K562 (cell line): ENCODE measurements at regions not wholly inside any gene's neighbourhood (a gene's known extent, or its start where the extent isn't known, plus 50 kb on each side); places are given as distances from the start of the nearest gene placed in this dataset.

Experiments used
- ATAC-seq: fragments of 200-7000 bp; cut with Tn5 transposase; 3 replicates; pipeline ENCODE4 v1.9.1; 2020; ENCODE audit warnings: moderate library complexity
- BruUV-seq: library from RNA; stranded (reverse); fragments of 400-500 nt; replicated peaks from 2 replicates; lab custom pipeline; 2021; lab: Mats Ljungman, UMichigan
- CTCF ChIA-PET: fragments of 300-600 bp; formaldehyde crosslinking; extraction: SDS; loops from one replicate; lab custom pipeline; 2021; ENCODE audit warnings: low intra/inter-chr PET ratio; lab: Yijun Ruan, JAX
- POLR2A ChIA-PET: fragments of 300-600, 350-650 bp; sonication (Branson Sonifier 250); formaldehyde crosslinking; extraction: SDS; loops from one replicate; lab custom pipeline; 2021; ENCODE audit warnings: antibody characterized with exemption, inconsistent platforms; lab: Yijun Ruan, JAX
- DNase-seq, 4 experiments: peaks; one replicate each; pipeline versions ENCODE4 v3.0.0 to v3.0.0-alpha.2; 2011 to 2018; ENCODE audit warnings: low spot score in 3 of 4, mixed read lengths in 3 of 4; ENCODE audit errors: extremely low read depth in 1 of 4
- FAIRE-seq: peaks from 2 replicates; lab custom pipeline; 2011; peaks lifted over from hg19 to GRCh38; lab: Jason Lieb, UNC
- H2AFZ ChIP-seq: 2 replicates; pipeline ENCODE4 v1.6.0; 2011; ENCODE audit warnings: low read depth, low read length, control low read depth, inconsistent platforms
- H3K27ac ChIP-seq: fragments of 200-600 bp; 3 replicates; pipeline ENCODE4 v1.8.0; 2011; ENCODE audit warnings: low read depth, mild to moderate bottlenecking, control low read depth, inconsistent platforms, low read length, moderate library complexity, mixed read lengths; ENCODE audit errors: extremely low read depth
- H3K27me3 ChIP-seq, 2 experiments: fragments of 300-600 bp in 1 of 2; 2 replicates in 1 of 2; 3 replicates in 1 of 2; pipeline versions ENCODE4 v1.6.0 to v1.8.0; 2011; ENCODE audit warnings: inconsistent platforms in 2 of 2, low read length in 2 of 2, mild to moderate bottlenecking in 1 of 2, mixed read lengths in 1 of 2, moderate library complexity in 1 of 2; ENCODE audit not compliant: control insufficient read depth in 2 of 2, insufficient read depth in 2 of 2
- H3K36me3 ChIP-seq: fragments of 300-600 bp; 3 replicates; pipeline ENCODE4 v1.8.0; 2011; ENCODE audit warnings: mild to moderate bottlenecking, low read length, inconsistent platforms; ENCODE audit not compliant: control insufficient read depth, insufficient read depth
- H3K4me1 ChIP-seq, 2 experiments: fragments of 200-600 bp in 1 of 2; replicated peaks in 1 of 2; 2 replicates in 1 of 2; 3 replicates in 1 of 2; pipeline versions ENCODE4 v1.5.1 to v1.8.0; 2011; ENCODE audit warnings: inconsistent platforms in 2 of 2, low read length in 2 of 2, mild to moderate bottlenecking in 1 of 2, mixed read lengths in 1 of 2, moderate library complexity in 1 of 2; ENCODE audit not compliant: control insufficient read depth in 2 of 2, insufficient read depth in 2 of 2
- H3K4me2 ChIP-seq: 2 replicates; pipeline ENCODE4 v1.6.1; 2011; ENCODE audit warnings: low read length, control low read depth, inconsistent platforms, mixed read lengths; ENCODE audit not compliant: insufficient read depth
- H3K4me3 ChIP-seq: fragments of 200-600 bp; sonication (generic), shearing (Covaris generic); 2 replicates; pipeline ENCODE4 v1.5.1; 2016; ENCODE audit warnings: control low read depth, inconsistent platforms
- H3K79me2 ChIP-seq: fragments of 200-600 bp; 3 replicates; pipeline ENCODE4 v1.8.0; 2011; ENCODE audit warnings: low read length, inconsistent platforms; ENCODE audit not compliant: control insufficient read depth, insufficient read depth
- H3K9ac ChIP-seq, 2 experiments: 2 replicates each; pipeline versions ENCODE4 v1.6.0 to v1.6.1; 2011; ENCODE audit warnings: low read depth in 2 of 2, low read length in 2 of 2, control low read depth in 1 of 2, inconsistent platforms in 1 of 2, mild to moderate bottlenecking in 1 of 2, mixed read lengths in 1 of 2; ENCODE audit not compliant: insufficient read depth in 1 of 2
- H3K9me1 ChIP-seq: one replicate; pipeline ENCODE4 v1.6.0; 2011; ENCODE audit warnings: inconsistent platforms, mild to moderate bottlenecking, low read length, moderate library complexity; ENCODE audit not compliant: control insufficient read depth, insufficient read depth
- H3K9me3 ChIP-seq: replicated peaks from 2 replicates; pipeline ENCODE4 v1.5.1; 2011; ENCODE audit warnings: low read depth, low read length, inconsistent platforms; ENCODE audit not compliant: control insufficient read depth, insufficient read depth
- H4K20me1 ChIP-seq: replicated peaks from 2 replicates; pipeline ENCODE4 v1.6.1; 2011; ENCODE audit warnings: low read length, inconsistent platforms, mixed read lengths; ENCODE audit not compliant: control insufficient read depth, insufficient read depth
- BHLHE40 ChIP-seq: IDR thresholded peaks from 2 replicates; pipeline ENCODE4 v1.6.1; 2011; ENCODE audit warnings: low read length, improper control_type of control experiment
- CSDE1 ChIP-seq, 2 experiments: fragments of 450-650 bp; IDR thresholded peaks; 2 replicates each; pipeline ENCODE4 v1.6.1; 2016; ENCODE audit warnings: mild to moderate bottlenecking in 1 of 2
- CTBP1 ChIP-seq: fragments of 450-650 bp; IDR thresholded peaks from 2 replicates; pipeline ENCODE4 v1.6.1; 2016; ENCODE audit warnings: borderline replicate concordance
- ELF4 ChIP-seq: fragments of 450-650 bp; formaldehyde crosslinking; IDR thresholded peaks from 2 replicates; pipeline ENCODE4 v1.4.0; 2022; ENCODE audit warnings: missing genetic modification characterization
- NR4A1 ChIP-seq, 2 experiments: fragments of 250-450 bp in 1 of 2; fragments of 450-650 bp in 1 of 2; sonication (Bioruptor Pico) in 1 of 2; IDR thresholded peaks; 2 replicates each; pipeline versions ENCODE4 v1.4.0 to v1.6.1; 2016 to 2020; ENCODE audit warnings: mild to moderate bottlenecking in 2 of 2, missing compliant biosample characterization in 1 of 2, missing genetic modification characterization in 1 of 2, moderate library complexity in 1 of 2
- PYGO2 ChIP-seq: fragments of 450-650 bp; IDR thresholded peaks from 2 replicates; pipeline ENCODE4 v1.6.1; 2016; ENCODE audit warnings: mild to moderate bottlenecking, missing genetic modification characterization, moderate library complexity, missing compliant biosample characterization
- SIN3B ChIP-seq: fragments of 450-650 bp; IDR thresholded peaks from 2 replicates; pipeline ENCODE4 v1.6.1; 2017; ENCODE audit warnings: low read depth, mild to moderate bottlenecking, moderate library complexity
- SREBF2 ChIP-seq: sonication (generic); formaldehyde crosslinking; IDR thresholded peaks from 2 replicates; pipeline ENCODE4 v1.4.0; 2020; ENCODE audit warnings: mild to moderate bottlenecking, missing genetic modification reagents
- STAT5A ChIP-seq: IDR thresholded peaks from 2 replicates; pipeline ENCODE4 v1.6.1; 2012; ENCODE audit warnings: low read length, inconsistent platforms, borderline replicate concordance
- ZNF146 ChIP-seq: IDR thresholded peaks from one replicate; pipeline ENCODE4 v1.6.1; 2018; ENCODE audit warnings: missing compliant biosample characterization; ENCODE audit not compliant: unreplicated experiment
- WGBS: fragments of 100-300 bp; shearing (Covaris generic); methylation state at CpG from one replicate; pipeline ENCODE4 v1.1.6; 2016; ENCODE audit warnings: low coverage, mixed read lengths; ENCODE audit not compliant: insufficient coverage; ENCODE audit errors: missing lambda C conversion rate; 5-methylcytosine and 5-hydroxymethylcytosine counted together
- in situ Hi-C: fragments of 300-500 bp; cut with MboI; formaldehyde crosslinking; loops from 4 replicates; pipeline ENCODE4 v1.15.0; 2018; ENCODE audit warnings: inconsistent platforms, mixed read lengths
- intact Hi-C: fragments of 100-400 bp; cut with micrococcal nuclease; formaldehyde crosslinking; loops from 2 replicates; pipeline ENCODE4 v1.14.2; 2022
- TF ChIP-seq, protein P1 (sequence below): fragments of 250-450 bp; sonication (Bioruptor Pico); IDR thresholded peaks from 2 replicates; pipeline ENCODE4 v1.8.0; 2021; ENCODE audit warnings: borderline replicate concordance, mild to moderate bottlenecking, moderate library complexity; ENCODE audit not compliant: poor library complexity, severe bottlenecking

DNA sequence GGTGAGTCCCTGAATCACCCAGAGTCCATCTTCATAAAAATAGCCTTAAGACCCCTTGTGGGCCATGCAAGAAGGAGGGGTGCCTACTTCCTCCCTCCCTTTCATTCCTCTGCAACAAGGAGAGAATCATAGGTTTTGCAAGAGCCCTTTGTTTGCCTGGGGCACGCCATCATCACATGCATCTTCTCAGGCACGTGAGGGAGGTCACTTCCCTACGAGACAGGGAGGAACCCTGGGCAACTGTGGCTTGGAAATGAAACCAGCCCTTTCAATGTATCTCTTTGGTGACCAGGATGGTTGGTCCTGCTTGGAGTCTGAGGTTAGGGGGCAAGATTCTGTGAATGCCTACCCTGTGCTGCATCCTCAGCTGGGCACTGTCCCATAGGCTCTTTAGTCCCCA lies 194.8 kb downstream of the MAFB start:
- Histone ChIP-seq H3K4me3 (no peak overlapping the region), H3K36me3 (no peaks in the 10 kb centered on the region), H3K4me2 (no peak overlapping the region), H3K9me1 (no peaks in the 10 kb centered on the region), H3K4me1 (peaks cover 2 to 6% of the 10 kb centered on the region in 2 experiments; a peak in 4 of 5 replicates), H3K79me2 (no peaks in the 10 kb centered on the region), H2AFZ (no peak overlapping the region), H3K27ac (no peak overlapping the region), H4K20me1 (no peaks in the 10 kb centered on the region), H3K9me3 (no peaks in the 10 kb centered on the region), H3K9ac (no peak overlapping the region), H3K27me3 (no peaks in the 10 kb centered on the region; a peak in 1 of 5 replicates)
- CTCF ChIA-PET = no interaction called here
- no peak for FAIRE-seq
- in situ Hi-C loops = no loop called here
- intact Hi-C loops = no loop called here
- no peak for DNase-seq
- no peak for ATAC-seq
- POLR2A ChIA-PET = no interaction called here
- WGBS = 0% methylated on average over 3 of the region's 3 CpGs
- TF ChIP-seq BHLHE40 (peak; percentile 67), ELF4 (no peak), CTBP1 (no peak), STAT5A (no peak), ZNF146 (CRISPR knock-in tag) (no peak), NR4A1 (CRISPR knock-in tag; IDR thresholded peaks at IDR 0.05) (no peak), NR4A1 (tag; IDR thresholded peaks at IDR 0.05) (no peak)
- BruUV-seq = no TSS peak

DNA sequence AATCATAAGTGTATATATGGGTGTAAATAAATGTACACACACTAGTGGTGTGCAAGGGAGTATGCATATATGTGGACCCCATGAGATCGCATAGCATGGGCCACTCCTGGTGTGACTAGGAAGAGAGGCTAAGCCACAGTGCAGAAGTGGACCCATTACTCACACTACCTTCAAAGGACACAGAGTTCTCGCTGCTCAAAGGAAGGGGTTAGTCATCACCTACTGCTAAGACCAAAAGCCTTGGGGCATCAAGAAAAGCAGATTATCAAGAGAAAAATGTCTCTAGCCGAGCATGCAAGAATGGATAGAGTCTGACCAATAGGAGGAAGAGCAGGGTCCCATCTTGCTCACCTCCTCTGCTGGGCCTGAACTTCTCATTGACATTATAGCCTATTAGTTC lies 195.5 kb downstream of the MAFB start:
- peaks cover 2 to 4% of the 10 kb centered on the region in 2 experiments; a peak in 4 of 5 replicates for H3K4me1 ChIP-seq
- TF ChIP-seq, protein P1, sequence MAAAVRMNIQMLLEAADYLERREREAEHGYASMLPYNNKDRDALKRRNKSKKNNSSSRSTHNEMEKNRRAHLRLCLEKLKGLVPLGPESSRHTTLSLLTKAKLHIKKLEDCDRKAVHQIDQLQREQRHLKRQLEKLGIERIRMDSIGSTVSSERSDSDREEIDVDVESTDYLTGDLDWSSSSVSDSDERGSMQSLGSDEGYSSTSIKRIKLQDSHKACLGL (CRISPR knock-in tag) = no peak
- TF ChIP-seq PYGO2 (tag) = no peak
- TF ChIP-seq SIN3B = no peak
- TF ChIP-seq CSDE1 (IDR thresholded peaks at IDR 0.05) = no peak
- no peak for TF ChIP-seq SREBF2 (CRISPR knock-in tag)

More for the DNA sequence above, 195.5 kb downstream of the MAFB start:
- no peaks in the 10 kb centered on the region for H4K20me1 ChIP-seq
- no TSS peak for BruUV-seq
- no peak overlapping the region for H2AFZ ChIP-seq
- H3K9me3 ChIP-seq = no peaks in the 10 kb centered on the region
- ATAC-seq (no peak), DNase-seq (no peak), FAIRE-seq (no peak)
- H3K27ac ChIP-seq = no peak overlapping the region
- 0% methylated on average over 3 of the region's 3 CpGs for WGBS
- ChIA-PET POLR2A (no interaction called here), CTCF (no interaction called here)
- H3K27me3 ChIP-seq = no peaks in the 10 kb centered on the region; a peak in 1 of 5 replicates
- no peak overlapping the region for H3K4me3 ChIP-seq
- in situ Hi-C loops (no loop called here), intact Hi-C loops (no loop called here)
- no peak overlapping the region for H3K4me2 ChIP-seq
- H3K79me2 ChIP-seq = no peaks in the 10 kb centered on the region
- no peaks in the 10 kb centered on the region for H3K9me1 ChIP-seq
- no peaks in the 10 kb centered on the region for H3K36me3 ChIP-seq
- H3K9ac ChIP-seq = no peak overlapping the region
